Stimulated activated CD8-positive, alpha-beta memory T cell treated with anti-CD3 and anti-CD28 coated beads, Interleukin-7, amount 100 ng/mL, for 4 hours (primary cell): ENCODE measurements at regions not wholly inside any gene's neighbourhood (a gene's known extent, or its start where the extent isn't known, plus 50 kb on each side); places are given as distances from the start of the nearest gene placed in this dataset.

Experiments
- DNase-seq, 2 donors: peaks; one replicate each; pipeline ENCODE4 v3.0.0-alpha.2; 2020; ENCODE audit warnings: low read depth in 2 of 2

- no peak for DNase-seq
Measured at GRCh38 chr5:89303033-89303480, 420.1 kb upstream of the MEF2C start.

DNA sequence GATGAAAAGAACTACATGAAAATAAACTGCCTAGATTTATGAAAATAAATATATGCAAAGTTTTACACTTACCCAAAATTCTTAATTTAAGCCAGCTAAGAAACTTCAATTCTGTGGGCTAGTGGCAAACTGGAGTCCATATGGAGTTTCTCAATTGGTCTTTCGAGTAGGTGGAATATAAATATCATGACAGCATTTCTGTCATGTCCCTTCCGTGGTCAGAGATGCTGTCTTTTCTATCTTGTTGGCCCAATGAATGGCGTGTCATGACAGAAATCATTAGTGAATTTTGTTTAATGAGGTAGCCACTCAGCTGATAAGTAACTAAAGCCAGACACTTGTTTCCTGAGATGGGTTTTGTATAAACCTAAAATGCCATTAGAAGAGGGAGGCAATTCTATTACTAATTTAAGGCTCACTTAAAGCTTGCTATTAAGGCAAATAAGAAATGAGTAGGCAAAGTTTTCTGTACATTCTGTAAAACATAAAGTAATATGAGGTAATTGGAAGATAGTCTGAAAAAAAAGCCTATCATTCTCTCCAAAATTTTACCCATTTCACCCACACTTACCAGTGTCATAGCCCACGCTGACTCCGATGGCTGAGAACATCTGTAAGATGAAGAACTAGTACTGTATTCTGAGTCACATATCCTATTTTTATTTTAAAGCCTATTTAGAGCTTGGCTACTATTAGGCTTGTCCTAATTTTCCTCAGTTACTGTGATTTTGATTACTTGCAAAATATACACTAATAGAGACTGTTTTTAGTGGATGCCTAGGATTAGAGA, 419.3 kb upstream of the MEF2C start:
- no peak for DNase-seq

GRCh38 chr5:89301321-89302025, 418.5 kb upstream of the MEF2C start:
- DNase-seq: no peak

DNA sequence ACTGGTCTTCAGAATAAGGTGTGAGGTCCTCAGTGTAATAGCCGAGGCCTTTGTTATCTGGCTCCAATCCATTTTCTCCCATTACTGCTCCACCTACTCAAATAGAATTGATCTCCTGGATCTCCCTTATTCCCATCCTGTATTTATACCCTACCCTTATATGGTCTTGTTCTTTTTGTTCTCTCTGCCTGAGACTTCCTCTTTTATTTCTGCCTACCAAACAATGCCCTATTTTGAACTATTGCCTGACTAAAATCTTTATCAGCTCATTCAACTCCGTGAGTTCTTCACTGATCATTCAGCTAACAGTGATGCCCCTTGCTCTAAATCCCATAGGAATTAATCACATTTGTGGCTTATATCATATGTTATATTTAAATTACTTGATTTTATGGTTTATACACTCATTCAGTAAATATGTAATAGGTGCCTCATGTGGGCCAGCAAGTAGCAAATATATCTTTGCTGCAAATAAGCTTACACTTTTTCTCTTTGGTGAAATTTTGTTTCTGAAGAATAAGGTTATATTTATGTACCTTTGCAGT, 417.5 kb upstream of the MEF2C start:
- DNase-seq: no peak

DNA sequence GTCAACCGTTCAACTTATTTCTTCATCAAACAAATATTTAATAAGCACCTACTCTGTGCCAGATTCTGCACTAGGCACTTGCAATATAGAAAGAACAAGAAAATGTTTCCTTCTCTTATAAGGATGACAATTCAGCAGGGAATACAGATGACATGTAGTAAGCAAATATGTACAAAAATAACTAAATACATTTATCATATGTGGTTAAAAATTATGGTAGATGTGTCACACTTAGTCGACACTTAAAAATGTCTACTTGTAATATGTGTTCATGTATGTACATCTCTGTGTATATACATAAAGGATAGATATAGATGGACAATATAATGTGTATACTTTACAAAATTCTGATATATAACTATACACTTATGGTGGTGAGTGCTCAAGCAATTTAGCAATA, 417.0 kb upstream of the MEF2C start:
- no peak for DNase-seq

DNA sequence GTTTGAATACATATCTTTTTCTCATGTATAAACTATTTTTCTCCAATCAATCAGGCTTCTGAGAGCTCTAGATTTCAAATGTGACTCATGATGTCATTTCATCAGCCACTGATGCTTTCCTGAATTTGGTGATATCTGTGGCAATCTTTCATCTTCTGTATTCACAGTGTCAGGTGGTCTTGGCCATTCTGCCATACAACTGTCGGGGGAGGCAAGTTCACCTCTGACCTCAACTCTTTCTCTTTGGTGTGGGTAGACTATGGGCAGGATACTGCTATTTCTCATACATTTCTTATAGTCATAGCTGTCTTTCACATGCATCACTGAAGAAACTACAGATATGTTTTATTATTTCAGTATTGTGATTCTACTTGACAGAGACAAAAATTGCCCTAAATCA, 414.1 kb upstream of the MEF2C start:
- no peak for DNase-seq

GRCh38 chr5:89293810-89294209, 410.8 kb upstream of the MEF2C start:
- DNase-seq: no peak

GRCh38 chr5:89292487-89292886, 409.5 kb upstream of the MEF2C start:
- DNase-seq: no peak

DNA sequence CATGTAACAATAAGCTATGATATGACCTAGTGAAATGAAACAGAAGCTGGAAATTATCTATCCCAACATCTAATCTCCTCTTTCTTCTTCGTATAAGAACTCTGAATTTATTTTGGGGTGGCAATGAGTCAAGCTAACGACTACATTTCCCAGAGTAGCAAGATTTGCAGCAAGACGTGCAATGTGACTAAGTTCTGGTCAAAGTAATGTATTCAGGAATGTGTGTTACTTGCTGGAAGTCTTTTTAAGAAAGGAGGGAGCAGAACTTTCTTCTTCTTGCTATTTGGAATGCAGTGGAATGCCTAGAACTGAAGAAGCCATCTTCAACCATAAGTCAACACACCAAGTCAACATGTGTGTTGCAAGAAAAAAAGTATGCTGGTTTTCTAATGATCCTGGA, 406.6 kb upstream of the MEF2C start:
- DNase-seq: no peak

GRCh38 chr5:89287964-89288363, 405.0 kb upstream of the MEF2C start:
- DNase-seq: no peak

DNA sequence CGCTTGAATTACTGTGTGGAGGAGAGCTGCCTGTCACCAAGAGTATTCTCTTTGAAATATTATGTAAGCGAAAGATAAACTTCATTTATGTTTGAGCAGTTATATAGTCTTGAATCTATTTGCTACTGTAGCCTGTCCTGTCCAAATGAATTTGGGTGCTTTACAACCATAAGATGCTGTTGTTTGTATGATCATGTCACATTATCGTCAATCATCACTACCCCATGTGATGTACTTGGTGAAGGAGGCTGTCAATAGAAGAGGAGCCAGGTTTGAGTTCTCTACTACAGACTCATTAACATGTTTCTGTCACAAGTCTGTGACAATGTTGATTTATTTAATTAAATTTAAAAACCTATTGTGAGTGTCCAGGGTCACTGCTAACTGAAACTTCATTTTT, 403.3 kb upstream of the MEF2C start:
- DNase-seq: no peak

- no peak for DNase-seq
Measured at GRCh38 chr5:89283728-89284493, 400.9 kb upstream of the MEF2C start.

GRCh38 chr5:89282554-89283510, 399.8 kb upstream of the MEF2C start:
- no peak for DNase-seq

DNA sequence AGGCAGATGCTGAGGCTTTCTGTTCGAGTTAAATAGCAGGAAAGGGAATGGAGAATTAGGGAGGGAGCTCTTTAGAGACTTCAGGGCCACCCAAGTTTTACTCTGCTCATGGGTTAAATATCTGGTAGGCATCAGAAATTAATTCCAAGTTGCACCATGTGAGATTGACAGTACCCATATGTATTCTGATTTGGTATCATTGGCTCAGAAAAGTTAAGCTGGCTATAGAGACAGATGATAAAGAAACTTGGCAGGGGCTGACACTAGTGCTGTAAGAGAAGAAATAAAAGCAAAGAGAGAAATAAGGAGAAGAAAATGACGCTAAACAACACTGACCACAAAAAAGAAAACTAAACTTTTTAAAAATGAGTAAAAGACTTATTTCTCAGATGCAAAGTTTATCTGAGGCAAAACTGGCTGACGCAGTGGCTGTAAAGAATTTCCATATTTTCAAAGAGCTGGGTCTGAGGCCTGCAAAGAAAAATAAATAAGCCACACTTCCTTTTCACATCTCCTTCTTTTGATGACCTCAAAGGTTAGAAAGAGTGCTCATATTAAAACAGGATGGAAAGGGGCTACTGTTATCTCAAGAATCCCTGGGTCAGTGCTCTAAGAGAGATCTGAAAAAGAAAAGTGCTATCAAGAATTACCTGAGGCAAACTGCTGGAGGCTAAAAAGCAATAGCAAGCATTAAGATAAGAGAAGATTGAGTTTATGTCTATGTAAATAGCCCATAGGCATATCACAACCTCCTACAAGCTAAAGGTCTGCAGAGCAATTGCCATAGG, 399.0 kb upstream of the MEF2C start:
- DNase-seq: no peak

DNA sequence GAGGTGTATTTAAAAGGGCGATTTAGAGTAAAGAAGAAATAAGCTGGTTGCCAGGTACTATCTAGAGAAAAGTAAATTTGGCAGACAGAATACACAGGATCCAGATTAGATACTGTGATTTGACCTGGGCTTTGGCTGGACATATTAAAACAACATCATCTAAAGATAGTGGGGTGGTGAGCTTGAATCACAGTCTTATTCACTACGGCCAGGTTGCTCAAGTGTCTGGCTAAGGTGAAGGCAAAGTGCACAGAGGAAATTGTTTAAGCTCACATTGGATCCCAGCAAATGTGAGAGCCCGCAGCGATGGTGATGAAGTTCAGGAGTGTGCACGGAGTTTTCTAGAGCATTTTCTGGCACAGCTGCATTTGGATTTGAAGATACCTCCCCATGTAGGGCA, 398.2 kb upstream of the MEF2C start:
- no peak for DNase-seq

- DNase-seq: no peak
Measured at GRCh38 chr5:89280103-89281037, 397.4 kb upstream of the MEF2C start.

- no peak for DNase-seq
Measured at GRCh38 chr5:89279391-89280036, 396.5 kb upstream of the MEF2C start.

- DNase-seq: no peak
Measured at GRCh38 chr5:89277816-89278215, 394.8 kb upstream of the MEF2C start.
